ENCODE measurements at regions not wholly inside any gene's neighbourhood (a gene's known extent, or its start where the extent isn't known, plus 50 kb on each side); places are given as distances from the start of the nearest gene placed in this dataset.

- Histone ChIP-seq H3K9me3 (ENCODE audit: insufficient read depth, low read depth, low read length) (no peaks in the 10 kb centered on the region), H3K9me2 (replicated peaks; ENCODE audit: low read depth, low read length) (no peaks in the 10 kb centered on the region), H3K27me3 (ENCODE audit: insufficient read depth, low read length, poor library complexity, severe bottlenecking) (no peaks in the 10 kb centered on the region), H3K4me1 (ENCODE audit: insufficient read depth, low read length, poor library complexity, severe bottlenecking) (no peaks in the 10 kb centered on the region), H4K20me1 (ENCODE audit: insufficient read depth, low read length, poor library complexity, severe bottlenecking) (no peaks in the 10 kb centered on the region), H3K79me2 (ENCODE audit: insufficient read depth, low read length) (no peaks in the 10 kb centered on the region), H3K36me3 (ENCODE audit: insufficient read depth, low read length) (no peaks in the 10 kb centered on the region), H3K9ac (ENCODE audit: low read depth, low read length, poor library complexity, severe bottlenecking) (no peak overlapping the region), H3F3A (ENCODE audit: low read depth) (no peaks in the 10 kb centered on the region), H3K4me3 (ENCODE audit: low read length, poor library complexity, severe bottlenecking) (no peak overlapping the region), H3K4me2 (ENCODE audit: low read depth, low read length, poor library complexity, severe bottlenecking) (no peak overlapping the region), H2AFZ (ENCODE audit: low read length) (no peak overlapping the region)
- TF ChIP-seq EZH2phosphoT487 (IDR thresholded peaks at IDR 0.05; ENCODE audit: borderline replicate concordance) (no peak), CTCF (conservative IDR thresholded peaks at IDR 0.05; ENCODE audit: low read length) (no peak)
Measured at GRCh38 chr20:52913650-52914387, 58.3 kb upstream of the TSHZ2 start.

GRCh38 chr20:52905241-52905994 is 66.7 kb upstream of the TSHZ2 start:
- Histone ChIP-seq H3K9me3 (ENCODE audit: insufficient read depth, low read depth, low read length) (no peaks in the 10 kb centered on the region), H3K9me2 (replicated peaks; ENCODE audit: low read depth, low read length) (no peaks in the 10 kb centered on the region), H3K79me2 (ENCODE audit: insufficient read depth, low read length) (no peaks in the 10 kb centered on the region), H4K20me1 (ENCODE audit: insufficient read depth, low read length, poor library complexity, severe bottlenecking) (no peaks in the 10 kb centered on the region), H2AFZ (ENCODE audit: low read length) (no peak overlapping the region), H3F3A (ENCODE audit: low read depth) (no peaks in the 10 kb centered on the region), H3K4me1 (ENCODE audit: insufficient read depth, low read length, poor library complexity, severe bottlenecking) (no peaks in the 10 kb centered on the region), H3K4me2 (ENCODE audit: low read depth, low read length, poor library complexity, severe bottlenecking) (no peak overlapping the region), H3K36me3 (ENCODE audit: insufficient read depth, low read length) (no peaks in the 10 kb centered on the region), H3K27me3 (ENCODE audit: insufficient read depth, low read length, poor library complexity, severe bottlenecking) (no peaks in the 10 kb centered on the region), H3K4me3 (ENCODE audit: low read length, poor library complexity, severe bottlenecking) (no peak overlapping the region), H3K9ac (ENCODE audit: low read depth, low read length, poor library complexity, severe bottlenecking) (no peak overlapping the region)
- no peak for TF ChIP-seq EZH2phosphoT487 (IDR thresholded peaks at IDR 0.05; ENCODE audit: borderline replicate concordance)
- no peak for TF ChIP-seq CTCF (conservative IDR thresholded peaks at IDR 0.05; ENCODE audit: low read length)

GRCh38 chr20:52904837-52905236 is 67.3 kb upstream of the TSHZ2 start:
- no peaks in the 10 kb centered on the region for H4K20me1 ChIP-seq (ENCODE audit: insufficient read depth, low read length, poor library complexity, severe bottlenecking)
- no peak overlapping the region for H3K4me3 ChIP-seq (ENCODE audit: low read length, poor library complexity, severe bottlenecking)
- H3K4me2 ChIP-seq (ENCODE audit: low read depth, low read length, poor library complexity, severe bottlenecking): no peak overlapping the region
- TF ChIP-seq CTCF (conservative IDR thresholded peaks at IDR 0.05; ENCODE audit: low read length) (no peak), EZH2phosphoT487 (IDR thresholded peaks at IDR 0.05; ENCODE audit: borderline replicate concordance) (no peak)
- no peaks in the 10 kb centered on the region for H3K9me3 ChIP-seq (ENCODE audit: insufficient read depth, low read depth, low read length)
- no peaks in the 10 kb centered on the region for H3K79me2 ChIP-seq (ENCODE audit: insufficient read depth, low read length)
- H3K9me2 ChIP-seq (replicated peaks; ENCODE audit: low read depth, low read length): no peaks in the 10 kb centered on the region
- no peaks in the 10 kb centered on the region for H3F3A ChIP-seq (ENCODE audit: low read depth)
- no peaks in the 10 kb centered on the region for H3K36me3 ChIP-seq (ENCODE audit: insufficient read depth, low read length)
- no peak overlapping the region for H3K9ac ChIP-seq (ENCODE audit: low read depth, low read length, poor library complexity, severe bottlenecking)
- H3K4me1 ChIP-seq (ENCODE audit: insufficient read depth, low read length, poor library complexity, severe bottlenecking): no peaks in the 10 kb centered on the region
- H3K27me3 ChIP-seq (ENCODE audit: insufficient read depth, low read length, poor library complexity, severe bottlenecking): no peaks in the 10 kb centered on the region
- H2AFZ ChIP-seq (ENCODE audit: low read length): no peak overlapping the region
